Activated naive CD4-positive, alpha-beta T cell treated with anti-CD3 and anti-CD28 coated beads for 36 hours (primary cell): ENCODE measurements at regions not wholly inside any gene's neighbourhood (a gene's known extent, or its start where the extent isn't known, plus 50 kb on each side); places are given as distances from the start of the nearest gene placed in this dataset.
A peak's percentile ranks its signal among the peaks of the same experiment; 100 is the strongest.
"Not testable (repeated sequence)": the region's sequence is repeated elsewhere in the genome, so short reads cannot be mapped to it uniquely, and the experiment has no call there.

Experiments used
- CTCF ChIA-PET: fragments of 350-600 bp; sonication (Branson Sonifier 250); formaldehyde crosslinking; loops from one replicate; lab custom pipeline; 2021; ENCODE audit warnings: antibody characterized with exemption; lab: Charles Lee
- DNase-seq: peaks from one replicate; pipeline ENCODE4 v3.0.0-alpha.2; 2020
- H3K27ac Mint-ChIP-seq: one replicate; pipeline ENCODE4 v1.8.0; 2021; ENCODE audit warnings: mild to moderate bottlenecking, mixed read lengths
- H3K27me3 Mint-ChIP-seq: one replicate; pipeline ENCODE4 v1.8.0; 2021; ENCODE audit warnings: low read depth, mixed read lengths
- H3K36me3 Mint-ChIP-seq: one replicate; pipeline ENCODE4 v1.8.0; 2021; ENCODE audit warnings: low read depth, mixed read lengths
- H3K4me1 Mint-ChIP-seq: one replicate; pipeline ENCODE4 v1.8.0; 2021; ENCODE audit warnings: low read depth, mixed read lengths
- H3K4me3 Mint-ChIP-seq: one replicate; pipeline ENCODE4 v1.8.0; 2021; ENCODE audit warnings: mild to moderate bottlenecking, moderate library complexity, mixed read lengths
- H3K9me3 Mint-ChIP-seq: one replicate; pipeline ENCODE4 v1.8.0; 2021; ENCODE audit warnings: mixed read lengths
- intact Hi-C: fragments of 100-400 bp; cut with micrococcal nuclease; formaldehyde crosslinking; loops from one replicate; pipeline ENCODE4 v1.15.1; 2023

GRCh38 chr12:25883026-25883916 is 75.2 kb upstream of the RASSF8 start:
- Mint-ChIP-seq H3K4me1 (no peaks in the 10 kb centered on the region), H3K9me3 (peaks cover 3% of the 10 kb centered on the region), H3K27me3 (no peaks in the 10 kb centered on the region), H3K27ac (no peak overlapping the region), H3K36me3 (no peaks in the 10 kb centered on the region), H3K4me3 (no peak overlapping the region)
- DNase-seq: no peak
- intact Hi-C loops: no loop called here
- CTCF ChIA-PET: no interaction called here

DNA sequence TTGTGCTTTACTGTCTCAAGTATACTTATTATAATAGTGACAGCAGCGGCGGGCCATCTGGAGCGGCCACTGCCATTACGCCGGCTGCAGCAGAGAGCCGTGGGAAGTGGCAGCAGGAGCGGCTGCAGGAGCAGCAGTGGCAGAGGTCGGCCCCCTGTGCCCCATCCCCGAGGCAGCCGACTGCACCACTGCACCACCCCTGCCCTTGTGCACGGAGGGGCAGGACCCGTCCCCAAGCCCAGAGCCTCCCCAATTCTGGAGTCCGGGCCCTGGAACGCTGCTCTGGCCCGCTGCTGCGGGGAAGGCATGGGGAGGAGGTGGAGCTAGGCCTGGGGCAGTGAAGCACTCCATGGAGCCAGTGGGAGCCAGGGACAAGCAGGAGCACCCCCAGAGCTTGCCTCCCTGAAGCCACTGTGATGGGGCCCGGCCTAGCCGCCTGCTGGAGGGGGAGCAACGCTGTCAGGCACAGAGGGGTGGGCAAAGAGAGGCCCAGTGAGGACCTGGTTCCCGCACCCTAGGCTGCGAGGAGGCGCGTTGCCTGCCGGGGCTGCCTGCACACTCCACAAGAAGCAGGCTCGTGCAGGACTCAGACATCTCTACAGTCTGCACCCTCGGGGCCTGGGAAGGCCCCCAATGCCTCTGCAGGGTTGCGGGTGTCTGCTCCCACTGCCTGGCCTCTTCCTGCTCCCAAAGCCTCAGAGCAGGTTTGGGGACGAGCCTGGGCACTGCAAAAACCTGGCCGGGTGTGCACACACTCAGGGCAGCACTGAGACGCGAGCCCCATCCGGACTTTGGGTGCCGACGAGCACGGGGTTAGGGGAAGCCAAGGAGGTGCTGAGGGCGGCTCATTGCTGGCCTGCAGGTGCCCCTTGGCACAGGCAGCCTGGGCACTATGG is 74.2 kb upstream of the RASSF8 start:
- H3K27ac Mint-ChIP-seq: no peak overlapping the region
- no peaks in the 10 kb centered on the region for H3K27me3 Mint-ChIP-seq
- peaks cover 2% of the 10 kb centered on the region for H3K9me3 Mint-ChIP-seq
- CTCF ChIA-PET: no interaction called here
- no peaks in the 10 kb centered on the region for H3K4me1 Mint-ChIP-seq
- H3K36me3 Mint-ChIP-seq: no peaks in the 10 kb centered on the region
- no peak for DNase-seq
- intact Hi-C loops: no loop called here
- no peak overlapping the region for H3K4me3 Mint-ChIP-seq

- DNase-seq: no peak
- Mint-ChIP-seq H3K4me1 (no peaks in the 10 kb centered on the region), H3K27ac (no peak overlapping the region), H3K4me3 (no peak overlapping the region), H3K36me3 (no peaks in the 10 kb centered on the region), H3K9me3 (peaks cover 2% of the 10 kb centered on the region), H3K27me3 (no peaks in the 10 kb centered on the region)
- intact Hi-C loops: no loop called here
- CTCF ChIA-PET: no interaction called here
These were observed 73.6 kb upstream of the RASSF8 start for GRCh38 chr12:25884920-25885234.

DNA sequence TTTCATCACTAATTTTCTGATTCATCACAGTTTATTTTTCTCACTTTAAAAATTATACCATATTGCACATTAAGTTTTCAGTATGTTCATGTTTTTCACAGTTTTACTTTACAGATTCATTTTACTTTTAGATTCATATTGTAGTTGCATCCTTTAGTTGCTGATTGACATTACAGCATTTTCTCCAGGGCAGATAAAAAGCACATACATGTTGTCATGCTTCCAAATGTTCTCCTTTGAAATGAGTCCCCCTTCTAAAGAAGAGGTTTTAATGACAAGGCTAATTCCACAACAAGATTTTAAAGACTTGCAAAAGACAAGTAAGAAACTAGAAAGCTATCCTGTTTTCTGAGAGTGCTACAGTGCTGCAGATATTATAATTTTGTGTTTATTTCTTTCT is 72.1 kb upstream of the RASSF8 start:
- Mint-ChIP-seq H3K36me3 (no peaks in the 10 kb centered on the region), H3K27ac (no peak overlapping the region), H3K4me1 (no peaks in the 10 kb centered on the region), H3K9me3 (peaks cover 2% of the 10 kb centered on the region), H3K27me3 (peaks cover 3% of the 10 kb centered on the region), H3K4me3 (no peak overlapping the region)
- no peak for DNase-seq
- CTCF ChIA-PET: no interaction called here
- intact Hi-C loops: no loop called here

DNA sequence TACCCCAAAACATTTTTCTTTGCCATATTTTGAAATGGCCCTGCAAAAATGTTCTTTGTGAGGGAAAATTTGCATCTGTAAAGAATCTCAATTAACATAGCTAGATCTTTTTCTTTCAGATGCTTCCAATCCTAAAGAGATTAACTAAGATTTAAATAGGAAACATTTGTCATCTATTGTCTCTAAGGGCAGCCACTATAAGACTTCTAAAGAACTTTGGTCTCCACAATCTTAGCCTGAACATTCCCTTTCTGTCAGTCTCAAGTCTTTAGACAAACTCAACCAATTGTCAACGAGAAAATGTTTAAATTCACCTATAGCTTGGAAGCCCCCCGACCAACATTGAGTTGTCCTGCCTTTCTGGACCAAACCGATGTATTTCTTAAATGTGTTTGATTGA is 71.1 kb upstream of the RASSF8 start:
- Mint-ChIP-seq H3K27ac (no peak overlapping the region), H3K4me1 (no peaks in the 10 kb centered on the region), H3K4me3 (no peak overlapping the region), H3K36me3 (no peaks in the 10 kb centered on the region), H3K27me3 (peaks cover 3% of the 10 kb centered on the region), H3K9me3 (no peaks in the 10 kb centered on the region)
- DNase-seq: no peak
- intact Hi-C loops: no loop called here
- CTCF ChIA-PET: no interaction called here

- Mint-ChIP-seq H3K27ac (no peak overlapping the region), H3K36me3 (no peaks in the 10 kb centered on the region), H3K9me3 (no peaks in the 10 kb centered on the region), H3K27me3 (peaks cover 3% of the 10 kb centered on the region), H3K4me1 (no peaks in the 10 kb centered on the region), H3K4me3 (no peak overlapping the region)
- CTCF ChIA-PET: no interaction called here
- intact Hi-C loops: no loop called here
- no peak for DNase-seq
These were observed 69.3 kb upstream of the RASSF8 start for GRCh38 chr12:25889185-25889584.

DNA sequence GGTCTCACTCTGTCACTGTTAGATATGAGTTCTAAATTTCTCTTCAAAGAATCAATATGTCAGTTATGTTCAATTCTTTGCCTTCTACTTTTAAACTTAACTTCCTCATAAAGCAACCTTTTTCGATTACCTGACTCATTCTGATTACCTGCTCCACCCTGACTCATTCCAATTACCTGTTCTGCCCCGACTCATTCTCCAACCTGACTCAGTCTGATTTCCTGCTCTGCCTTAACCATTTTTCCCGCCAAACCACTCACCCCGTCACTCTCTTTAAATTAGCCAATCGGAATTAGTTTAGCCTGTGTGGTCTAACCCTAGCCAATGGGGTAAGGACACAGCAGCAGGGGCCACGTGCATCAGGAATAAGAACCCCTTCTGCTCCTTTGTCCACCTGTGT is 67.4 kb upstream of the RASSF8 start:
- H3K4me1 Mint-ChIP-seq, H3K36me3 Mint-ChIP-seq, intact Hi-C loops, H3K27ac Mint-ChIP-seq, H3K27me3 Mint-ChIP-seq, H3K4me3 Mint-ChIP-seq, H3K9me3 Mint-ChIP-seq, CTCF ChIA-PET: not testable (repeated sequence)
- peak; percentile 7 for DNase-seq

- intact Hi-C loops: no loop called here
- Mint-ChIP-seq H3K36me3 (no peaks in the 10 kb centered on the region), H3K4me1 (no peaks in the 10 kb centered on the region), H3K9me3 (peaks cover 4% of the 10 kb centered on the region), H3K27ac (no peak overlapping the region), H3K27me3 (peaks cover 3% of the 10 kb centered on the region), H3K4me3 (no peak overlapping the region)
- CTCF ChIA-PET: no interaction called here
- no peak for DNase-seq
These were observed 63.7 kb upstream of the RASSF8 start for GRCh38 chr12:25894759-25895158.

GRCh38 chr12:25896981-25897380 is 61.5 kb upstream of the RASSF8 start:
- intact Hi-C loops: no loop called here
- no peak overlapping the region for H3K27ac Mint-ChIP-seq
- CTCF ChIA-PET: no interaction called here
- peaks cover 4% of the 10 kb centered on the region for H3K9me3 Mint-ChIP-seq
- H3K4me3 Mint-ChIP-seq: no peak overlapping the region
- no peaks in the 10 kb centered on the region for H3K4me1 Mint-ChIP-seq
- no peaks in the 10 kb centered on the region for H3K27me3 Mint-ChIP-seq
- DNase-seq: no peak
- H3K36me3 Mint-ChIP-seq: no peaks in the 10 kb centered on the region

GRCh38 chr12:25903603-25904245 is 54.8 kb upstream of the RASSF8 start:
- Mint-ChIP-seq H3K4me1 (no peaks in the 10 kb centered on the region), H3K27ac (no peak overlapping the region), H3K9me3 (no peaks in the 10 kb centered on the region), H3K4me3 (no peak overlapping the region), H3K36me3 (no peaks in the 10 kb centered on the region), H3K27me3 (peaks cover 2% of the 10 kb centered on the region)
- intact Hi-C loops: no loop called here
- CTCF ChIA-PET: no interaction called here
- DNase-seq: no peak

GRCh38 chr12:25904442-25904841 is 54.0 kb upstream of the RASSF8 start:
- CTCF ChIA-PET: no interaction called here
- H3K36me3 Mint-ChIP-seq: no peaks in the 10 kb centered on the region
- intact Hi-C loops: no loop called here
- no peaks in the 10 kb centered on the region for H3K9me3 Mint-ChIP-seq
- no peak overlapping the region for H3K27ac Mint-ChIP-seq
- peaks cover 2% of the 10 kb centered on the region for H3K27me3 Mint-ChIP-seq
- no peaks in the 10 kb centered on the region for H3K4me1 Mint-ChIP-seq
- H3K4me3 Mint-ChIP-seq: no peak overlapping the region
- DNase-seq: no peak

DNA sequence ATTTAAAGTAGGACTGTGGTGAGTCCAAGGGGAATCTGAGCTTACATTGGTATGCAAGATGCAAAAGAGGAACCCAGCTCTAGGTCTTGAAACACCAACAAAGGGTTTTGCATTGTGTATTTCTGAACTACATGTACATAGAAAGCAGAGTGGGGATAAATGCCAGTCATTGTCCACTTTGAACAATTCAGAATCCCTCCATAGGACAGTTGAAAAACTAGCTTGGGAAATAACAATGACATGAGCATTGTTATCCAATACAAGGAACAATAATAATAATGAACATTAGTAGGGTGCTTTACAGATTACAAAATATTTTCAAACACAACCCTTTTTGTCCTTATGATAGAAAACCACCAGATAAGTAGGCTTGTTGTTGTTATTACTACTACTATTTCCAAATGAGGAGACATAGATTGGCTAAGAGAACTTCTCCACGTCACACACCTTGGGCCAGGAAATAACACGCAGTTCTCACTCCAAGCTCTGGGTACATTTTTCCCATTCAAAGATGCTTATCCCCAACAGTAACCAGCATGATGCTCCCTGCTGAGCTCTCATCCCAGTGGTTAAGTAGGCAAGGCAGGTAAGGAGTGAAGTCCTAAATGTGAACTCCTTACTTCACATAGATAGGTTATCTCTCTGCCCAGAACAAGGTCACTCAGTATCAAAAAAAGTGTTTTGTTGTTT is 51.7 kb upstream of the RASSF8 start:
- Mint-ChIP-seq H3K9me3 (no peaks in the 10 kb centered on the region), H3K36me3 (no peaks in the 10 kb centered on the region), H3K4me3 (no peak overlapping the region), H3K27ac (no peak overlapping the region), H3K27me3 (peaks cover 2% of the 10 kb centered on the region), H3K4me1 (no peaks in the 10 kb centered on the region)
- intact Hi-C loops: no loop called here
- CTCF ChIA-PET: interaction anchor here (0.6 kb wide), 1 partner anchor 174 kb away, joined by 3 read pairs; no protein-coding TSS in a partner anchor
- DNase-seq: no peak
